ENCODE measurements at regions not wholly inside any gene's neighbourhood (a gene's known extent, or its start where the extent isn't known, plus 50 kb on each side); places are given as distances from the start of the nearest gene placed in this dataset.

- TF ChIP-seq POLR2A (IDR thresholded peaks at IDR 0.05; ENCODE audit: low read length) (no peak), GATA1 (IDR thresholded peaks at IDR 0.05; ENCODE audit: low read depth, low read length) (no peak)
Measured at GRCh38 chr22:44574057-44574639, 76.1 kb upstream of the RTL6 start.
